GM19238 (cell line): ENCODE measurements at regions not wholly inside any gene's neighbourhood (a gene's known extent, or its start where the extent isn't known, plus 50 kb on each side); places are given as distances from the start of the nearest gene placed in this dataset.

Experiments
- DNase-seq: peaks from one replicate; pipeline ENCODE4 v3.0.0; 2011; ENCODE audit warnings: low spot score; ENCODE audit not compliant: insufficient read length

DNA sequence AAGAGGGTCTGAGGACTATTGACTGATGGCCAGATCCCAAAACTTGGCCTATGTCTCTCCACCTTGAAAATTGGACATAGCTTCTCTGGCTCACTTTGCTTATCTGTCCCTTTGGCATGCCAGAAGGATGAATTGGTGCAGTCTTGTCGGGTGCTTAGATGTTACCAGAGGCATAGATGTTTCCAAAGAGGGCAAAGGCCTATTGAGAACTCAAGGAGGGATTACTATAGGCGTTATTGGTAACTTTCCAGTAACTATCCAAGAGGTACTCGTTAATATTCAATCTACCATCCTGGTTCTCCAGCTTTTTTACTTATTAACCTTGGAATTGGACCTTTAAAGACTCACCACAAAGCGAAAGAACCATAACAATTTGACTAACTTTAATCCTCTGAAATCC is 368.3 kb upstream of the ESRRG start:
- DNase-seq, result no peak

- no peak for DNase-seq
These were observed 367.1 kb upstream of the ESRRG start for GRCh38 chr1:217090060-217090911.

DNA sequence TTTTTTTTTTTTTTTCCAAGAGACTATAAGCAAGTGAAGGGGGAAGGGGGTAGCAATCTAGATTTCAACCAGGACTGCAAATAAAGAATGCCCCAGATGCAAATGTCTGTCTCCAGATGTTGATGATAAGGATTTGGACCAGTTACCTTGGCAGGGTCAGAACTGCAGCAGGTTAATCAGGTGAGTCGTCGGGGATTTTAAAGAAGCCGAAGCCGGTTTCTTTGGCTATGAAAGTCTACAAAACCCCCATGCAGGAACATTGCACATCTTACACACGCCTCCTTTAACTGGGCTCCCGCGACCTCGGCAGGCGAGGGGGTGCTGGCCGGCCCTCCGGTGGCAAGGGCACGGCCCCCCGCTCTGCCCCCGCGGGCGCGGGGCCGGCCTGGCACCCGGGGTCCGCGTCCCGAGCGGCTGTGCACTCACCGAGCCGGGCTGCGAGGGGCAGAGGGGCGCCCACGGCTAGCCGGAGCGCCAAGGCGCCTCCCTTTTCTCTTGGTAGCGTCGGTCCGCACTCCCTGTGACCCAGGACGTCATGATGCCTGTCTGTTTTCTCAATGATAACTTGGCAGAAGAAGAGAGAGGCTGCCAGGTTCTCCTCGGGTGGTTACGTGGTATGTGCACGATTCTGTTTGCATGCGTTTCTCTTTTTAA is 366.3 kb upstream of the ESRRG start:
- no peak for DNase-seq

DNA sequence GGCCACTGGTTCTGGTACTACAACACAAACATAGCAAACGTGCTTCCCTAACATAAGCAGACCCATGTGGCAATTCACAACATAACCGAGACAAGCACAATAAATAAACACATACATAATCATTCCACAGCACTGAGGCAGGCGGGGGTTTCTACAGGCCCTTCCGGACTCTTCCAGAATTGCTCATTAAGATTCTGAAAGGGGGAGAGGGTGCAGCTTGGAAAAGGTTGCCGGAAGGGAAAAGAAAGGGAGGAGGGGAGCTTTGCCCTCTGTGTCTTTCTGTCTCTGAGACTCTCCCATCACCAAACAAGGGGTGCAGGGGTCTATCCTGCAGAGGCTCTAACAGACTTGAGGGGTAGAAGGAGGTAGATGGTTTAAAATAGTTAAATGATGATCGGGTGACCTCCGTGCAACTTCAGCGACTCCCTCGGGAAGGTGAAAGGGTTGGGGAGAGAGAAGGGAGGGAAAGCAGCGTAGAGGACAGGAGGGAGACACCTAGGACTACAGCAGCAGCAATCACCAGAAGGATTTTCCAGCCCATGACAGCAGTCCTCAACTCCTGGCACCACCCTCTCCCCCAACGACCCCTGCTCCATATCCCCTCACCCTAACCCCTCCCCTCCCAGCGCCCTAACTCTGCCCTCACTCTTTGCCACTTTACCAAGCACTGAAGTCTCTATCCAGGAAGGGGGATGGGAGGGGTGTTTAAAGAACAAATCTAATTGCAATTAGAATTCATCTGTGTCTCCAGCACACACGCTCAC is 365.5 kb upstream of the ESRRG start:
- DNase-seq, result no peak

- no peak for DNase-seq
These were observed 364.8 kb upstream of the ESRRG start for GRCh38 chr1:217088011-217088410.

- no peak for DNase-seq
These were observed 356.4 kb upstream of the ESRRG start for GRCh38 chr1:217079584-217079983.

- no peak for DNase-seq
These were observed 355.7 kb upstream of the ESRRG start for GRCh38 chr1:217078959-217079358.

DNA sequence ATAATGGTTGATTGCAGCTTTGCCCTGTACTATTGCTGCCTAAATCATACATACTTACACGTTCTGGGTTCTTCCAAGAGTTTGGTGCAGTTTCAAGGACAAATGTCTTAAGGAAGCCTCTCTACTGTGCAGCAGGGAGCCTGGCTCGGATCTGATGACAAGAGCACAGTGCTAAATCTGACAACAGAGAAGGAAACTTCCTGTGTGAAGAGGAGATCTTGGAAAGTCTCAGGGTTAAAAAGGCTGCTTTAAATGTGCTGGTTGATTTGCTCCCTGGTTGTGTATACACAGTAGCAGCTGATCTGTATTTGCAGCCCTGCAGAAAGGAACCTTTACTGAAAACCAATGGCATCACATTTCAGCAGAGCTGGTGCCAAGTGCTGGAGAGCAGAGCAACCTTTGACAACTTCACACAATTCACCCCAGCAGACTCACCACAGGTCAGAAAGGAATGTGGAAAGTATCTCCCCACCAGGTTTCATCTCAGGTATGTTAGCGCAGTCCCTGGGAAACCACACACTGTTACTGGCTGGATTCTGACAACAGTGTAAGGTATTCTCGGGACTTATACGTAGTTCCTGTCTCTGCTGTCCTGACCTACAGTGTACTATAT is 355.0 kb upstream of the ESRRG start:
- no peak for DNase-seq

DNA sequence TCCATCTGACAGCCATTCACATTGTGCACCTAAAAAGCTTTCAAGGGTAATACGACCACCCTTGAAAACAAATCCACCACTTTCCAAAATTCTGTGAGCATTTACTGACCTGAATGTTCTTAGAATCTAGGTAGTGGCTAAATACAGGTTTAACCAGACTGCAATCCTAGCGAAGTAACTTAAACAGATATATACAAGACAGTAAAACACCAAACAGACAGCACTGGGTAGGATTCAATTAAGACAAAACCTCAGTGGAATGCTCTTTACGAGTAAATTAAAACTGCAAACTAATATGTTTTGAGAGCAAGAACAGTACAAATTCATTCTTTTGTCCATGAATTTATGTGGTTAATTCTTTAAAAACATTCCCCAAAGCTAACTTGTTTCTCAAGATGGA is 354.2 kb upstream of the ESRRG start:
- no peak for DNase-seq

- no peak for DNase-seq
These were observed 353.7 kb upstream of the ESRRG start for GRCh38 chr1:217076902-217077301.

DNA sequence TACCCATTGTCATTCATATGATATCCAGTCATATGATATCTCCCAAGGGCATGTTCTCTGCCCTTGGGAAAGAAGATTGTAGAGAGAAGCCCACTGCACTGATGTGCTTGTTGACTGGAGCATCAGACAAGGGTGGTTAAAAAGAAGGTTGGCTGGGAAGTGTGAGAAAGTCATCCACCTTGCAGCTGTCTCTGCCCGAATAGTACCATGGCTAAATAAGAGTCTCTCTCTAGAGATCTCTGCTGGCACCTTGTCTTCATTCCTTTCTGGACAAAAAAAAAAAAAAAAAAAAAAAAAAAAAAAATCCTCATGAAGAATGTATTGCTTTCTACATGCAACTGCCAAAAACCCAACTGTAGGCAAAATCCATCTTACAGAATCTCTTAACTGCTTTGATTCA is 349.7 kb upstream of the ESRRG start:
- DNase-seq, result no peak

GRCh38 chr1:217067642-217068041 is 344.4 kb upstream of the ESRRG start:
- no peak for DNase-seq

DNA sequence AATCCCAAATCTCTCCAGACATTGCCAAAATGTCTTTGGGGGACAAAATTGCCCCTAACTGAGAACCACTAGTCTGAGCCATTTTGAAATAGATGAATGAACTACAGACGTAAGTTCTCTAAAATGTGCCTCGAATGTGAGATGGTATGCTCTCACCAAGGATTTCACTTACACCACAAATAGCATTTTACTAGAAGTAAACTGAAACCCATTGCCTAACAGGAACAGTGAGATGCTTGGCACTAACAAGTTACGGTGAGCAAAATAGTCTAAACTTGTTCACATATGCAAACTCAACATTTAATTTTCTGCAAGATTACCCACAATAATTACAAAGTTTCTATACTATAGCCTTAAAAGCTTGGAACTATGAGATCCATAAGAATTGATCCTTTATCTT is 343.6 kb upstream of the ESRRG start:
- no peak for DNase-seq

DNA sequence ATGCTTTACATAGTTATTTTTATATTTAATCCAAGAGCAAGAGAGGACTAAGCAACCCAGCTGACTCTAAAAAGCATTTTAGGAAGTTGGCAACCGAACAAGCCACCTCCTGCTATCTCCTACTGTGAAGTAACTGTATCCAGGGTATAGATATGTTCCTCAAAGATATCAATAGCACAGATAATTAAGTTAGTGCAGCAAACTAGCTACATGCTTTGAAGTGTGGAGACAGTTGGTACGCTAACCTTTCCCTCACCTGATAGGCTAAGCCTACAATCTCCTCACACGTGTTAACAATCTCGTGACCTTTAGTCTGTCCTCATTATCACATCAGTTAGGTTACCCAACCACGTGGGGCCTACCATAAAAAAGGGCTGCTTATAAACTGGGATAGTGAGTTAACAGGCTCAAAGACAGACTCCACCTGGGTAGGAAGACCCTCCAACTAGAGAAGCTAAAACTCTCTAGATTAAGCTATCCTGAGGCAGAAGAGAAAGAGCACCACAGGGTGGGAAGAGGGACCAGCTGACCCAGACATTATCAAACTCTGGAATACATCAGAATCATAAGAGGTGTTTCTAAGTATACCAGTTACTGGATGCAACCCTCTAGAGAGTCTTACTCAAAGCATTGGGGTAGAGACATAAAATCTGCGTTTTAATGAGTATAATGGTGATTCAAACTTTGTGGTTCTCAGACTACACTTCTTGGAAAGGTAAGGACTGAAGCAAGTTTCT is 340.1 kb upstream of the ESRRG start:
- DNase-seq, result no peak

GRCh38 chr1:217062586-217062985 is 339.4 kb upstream of the ESRRG start:
- no peak for DNase-seq

GRCh38 chr1:217059401-217059800 is 336.2 kb upstream of the ESRRG start:
- DNase-seq, result no peak

- no peak for DNase-seq
These were observed 330.4 kb upstream of the ESRRG start for GRCh38 chr1:217053676-217054075.

DNA sequence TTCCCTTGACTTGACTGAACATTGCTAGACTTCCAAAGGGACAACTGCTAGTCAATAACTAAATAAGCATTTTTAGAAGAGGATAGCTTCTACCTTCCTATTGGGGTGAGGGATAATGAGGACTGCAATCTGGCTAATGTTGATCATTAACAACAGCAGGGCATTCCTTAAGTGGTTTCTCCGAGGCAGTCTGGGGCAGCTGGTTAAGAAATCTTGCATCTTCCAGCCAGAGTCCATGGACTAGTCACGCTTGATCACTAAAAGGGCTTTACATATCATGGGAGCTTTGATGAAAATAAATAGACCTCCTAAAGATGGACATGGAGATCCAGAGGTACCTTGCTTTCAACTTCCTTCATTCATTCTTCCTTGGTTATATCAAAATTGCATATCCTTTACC is 329.4 kb upstream of the ESRRG start:
- no peak for DNase-seq

DNA sequence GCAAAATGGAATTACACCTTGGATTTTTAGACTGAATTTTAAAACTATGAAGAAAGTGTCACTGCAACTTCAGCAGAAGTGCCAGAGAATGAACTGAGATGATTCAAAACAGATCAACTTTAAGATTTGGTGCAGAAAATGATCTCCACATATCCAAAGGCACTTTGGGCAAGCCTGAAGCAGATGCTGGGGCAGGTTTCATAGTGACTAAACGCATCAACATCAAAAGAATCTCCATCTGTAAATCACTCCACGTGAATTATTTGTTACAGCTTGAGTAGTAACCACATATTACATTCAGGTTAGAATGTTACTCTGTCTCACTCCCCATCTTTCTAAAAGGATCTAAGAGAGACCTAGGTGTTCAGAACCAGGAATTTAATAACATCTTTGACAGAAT is 329.0 kb upstream of the ESRRG start:
- no peak for DNase-seq

DNA sequence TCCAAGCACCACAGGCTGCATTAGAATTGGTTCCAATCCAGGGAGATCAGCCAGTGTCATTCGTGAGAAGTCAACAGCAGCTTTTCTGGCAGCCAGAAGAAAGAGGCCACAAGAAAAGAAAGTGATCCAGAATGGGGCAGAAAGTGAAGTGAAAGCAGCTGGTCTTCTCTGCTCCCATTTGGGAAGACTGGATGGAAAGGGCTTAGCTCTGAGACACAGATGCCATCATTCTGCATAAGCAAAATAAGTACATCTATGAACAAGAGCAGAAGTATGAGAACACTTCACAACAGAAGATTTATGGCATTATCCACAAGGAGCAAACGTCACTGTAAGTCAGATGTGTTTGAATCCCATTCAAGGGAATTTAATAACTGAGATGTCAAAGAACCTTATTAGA is 326.5 kb upstream of the ESRRG start:
- no peak for DNase-seq

- no peak for DNase-seq
These were observed 325.9 kb upstream of the ESRRG start for GRCh38 chr1:217049081-217049480.
